Adrenal gland (tissue), 9 donors: ENCODE measurements at regions not wholly inside any gene's neighbourhood (a gene's known extent, or its start where the extent isn't known, plus 50 kb on each side); places are given as distances from the start of the nearest gene placed in this dataset.

Experiments
- DNase-seq, 7 donors: peaks; one replicate each; pipeline ENCODE4 v3.0.0-alpha.2; 2019 to 2020
- H3K27ac ChIP-seq, 5 donors: fragments of 200-600 bp; sonication (generic) in 4 of 5; 1 replicate in 3 of 5; 2 replicates in 2 of 5; pipeline versions ENCODE4 v1.5.1 to v1.8.0; 2016 to 2020; ENCODE audit warnings: mild to moderate bottlenecking in 1 of 5
- H3K27me3 ChIP-seq: fragments of 200-600 bp; 2 replicates; pipeline ENCODE4 v1.8.0; 2021
- H3K36me3 ChIP-seq, 2 donors: fragments of 200-600 bp; replicated peaks in 1 of 2; 1 replicate in 1 of 2; 2 replicates in 1 of 2; pipeline versions ENCODE4 v1.5.1 to v1.8.0; 2018 to 2022
- H3K4me1 ChIP-seq, 2 donors: fragments of 200-600 bp; replicated peaks in 1 of 2; 1 replicate in 1 of 2; 2 replicates in 1 of 2; pipeline versions ENCODE4 v1.5.1 to v1.8.0; 2018 to 2021
- H3K4me3 ChIP-seq, 4 donors: fragments of 200-600 bp; sonication (generic) in 3 of 4; one replicate each; pipeline ENCODE4 v1.5.1; 2016 to 2018
- H3K9me3 ChIP-seq, 3 donors: fragments of 200-600 bp; sonication (generic) in 1 of 3; replicated peaks in 1 of 3; 1 replicate in 2 of 3; 2 replicates in 1 of 3; pipeline versions ENCODE4 v1.5.1 to v1.8.0; 2016 to 2021
- CTCF ChIP-seq, 6 experiments: fragments of 450-650 bp in 4 of 6; fragments of 200-600 bp in 2 of 6; sonication (generic) in 1 of 6; IDR thresholded peaks; 1 replicate in 5 of 6; 2 replicates in 1 of 6; pipeline versions ENCODE4 v1.5.1 to v1.8.0; 2016 to 2021; ENCODE audit warnings: antibody characterized with exemption in 6 of 6, mild to moderate bottlenecking in 2 of 6, moderate library complexity in 1 of 6
- POLR2A ChIP-seq, 2 donors: fragments of 450-650 bp; IDR thresholded peaks; one replicate each; pipeline ENCODE4 v1.6.1; 2017; ENCODE audit warnings: antibody characterized with exemption in 2 of 2, mild to moderate bottlenecking in 2 of 2, moderate library complexity in 1 of 2
- WGBS, 4 donors: extraction: QIAGEN DNeasy Blood & Tissue Kit in 2 of 4; methylation state at CpG; one replicate each; pipeline versions ENCODE4 v1.1.5 to v1.1.7; 2013 to 2017; 5-methylcytosine and 5-hydroxymethylcytosine counted together
- intact Hi-C, 2 donors: fragments of 100-400 bp; cut with DNase I; formaldehyde crosslinking; loops; one replicate each; pipeline versions ENCODE4 v1.14.1 to v1.15.0; 2022 to 2023
- donor health status: healthy with polysubstance abuse.
- donor health status: Bipolar disorder and iron deficiency.
- donor health status: DM: yes; HTN: yes; CAD: no.
- donor health status: DM: no; HTN: no; CAD: no.
- donor health status: DM: no; HTN: no; CAD: no.

DNA sequence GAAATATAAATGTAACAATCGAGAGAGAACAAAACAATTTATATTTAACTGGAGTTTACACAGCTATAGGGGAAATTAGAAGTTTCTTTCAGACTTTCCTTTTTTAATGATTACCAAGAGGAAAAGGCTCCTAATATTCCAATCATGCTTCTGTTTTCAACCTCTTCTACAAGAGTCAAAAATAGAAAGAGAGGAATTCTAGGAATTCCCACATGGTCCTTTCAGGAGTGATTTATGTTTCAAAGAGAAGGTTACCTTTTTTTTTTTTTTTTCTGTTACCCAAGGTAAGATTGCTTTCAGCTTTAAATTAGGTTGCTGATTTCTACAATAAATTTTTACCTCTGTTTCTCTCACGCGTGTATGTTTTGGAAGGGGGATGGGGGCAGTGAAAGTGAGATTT lies 355.3 kb upstream of the DCBLD2 start:
- intact Hi-C loops = no loop called here
- Histone ChIP-seq H3K27ac (no peak overlapping the region), H3K4me1 (no peaks in the 10 kb centered on the region), H3K36me3 (no peaks in the 10 kb centered on the region), H3K27me3 (no peaks in the 10 kb centered on the region), H3K4me3 (no peak overlapping the region), H3K9me3 (no peaks in the 10 kb centered on the region)
- 68 to 84% (median 77%) methylated on average over 3 of the region's 3 CpGs for WGBS, 4 donors
- no peak for TF ChIP-seq POLR2A (IDR thresholded peaks at IDR 0.05)
- no peak for TF ChIP-seq CTCF (IDR thresholded peaks at IDR 0.05)
- no peak for DNase-seq

- H3K27me3 ChIP-seq = no peaks in the 10 kb centered on the region
- intact Hi-C loops = no loop called here
- H3K9me3 ChIP-seq = no peaks in the 10 kb centered on the region
- no peak for DNase-seq
- no peak overlapping the region for H3K4me3 ChIP-seq
- H3K36me3 ChIP-seq = no peaks in the 10 kb centered on the region
- H3K27ac ChIP-seq = no peak overlapping the region
- H3K4me1 ChIP-seq = no peaks in the 10 kb centered on the region
- TF ChIP-seq CTCF (IDR thresholded peaks at IDR 0.05) (no peak), POLR2A (IDR thresholded peaks at IDR 0.05) (no peak)
- 42 to 58% (median 48%) methylated on average over 2 of the region's 2 CpGs for WGBS, 4 donors
Observed at GRCh38 chr3:99253963-99254355, 352.5 kb upstream of the DCBLD2 start.

DNA sequence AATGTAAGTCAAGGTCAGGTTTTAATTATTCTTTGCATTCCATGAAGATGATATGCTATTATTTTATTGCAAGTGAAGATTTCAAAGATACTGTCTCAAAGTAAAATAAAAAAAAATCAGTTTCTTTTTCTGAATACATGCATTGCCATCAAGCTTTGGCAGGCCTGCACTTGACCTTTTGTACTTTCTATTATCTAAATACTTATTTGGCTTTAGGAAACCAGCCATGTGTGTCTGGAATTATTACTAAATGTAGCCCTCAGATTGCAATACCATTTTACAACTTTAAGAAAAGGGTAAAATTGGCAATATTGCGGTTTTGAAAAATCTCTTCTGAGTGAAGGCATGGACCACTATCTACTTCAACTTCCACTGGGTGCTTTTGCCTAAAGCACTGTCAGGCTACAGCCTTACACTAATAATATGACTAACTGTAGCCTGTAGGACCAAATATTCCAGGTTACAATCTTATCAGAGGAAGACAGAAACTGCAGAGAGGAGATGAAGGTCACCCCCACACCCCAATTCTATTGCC lies 349.4 kb upstream of the DCBLD2 start:
- no peak overlapping the region for H3K27ac ChIP-seq
- WGBS, 4 donors = 52 to 71% (median 60%) methylated on average over 1 of the region's 1 CpG
- H3K4me3 ChIP-seq = no peak overlapping the region
- intact Hi-C loops = no loop called here
- TF ChIP-seq POLR2A (IDR thresholded peaks at IDR 0.05) = no peak
- no peak for TF ChIP-seq CTCF (IDR thresholded peaks at IDR 0.05)
- H3K27me3 ChIP-seq = no peaks in the 10 kb centered on the region
- peak in 2 of 7 donors; percentile 5 to 13 for DNase-seq
- no peaks in the 10 kb centered on the region for H3K4me1 ChIP-seq
- no peaks in the 10 kb centered on the region for H3K9me3 ChIP-seq
- H3K36me3 ChIP-seq = no peaks in the 10 kb centered on the region

DNA sequence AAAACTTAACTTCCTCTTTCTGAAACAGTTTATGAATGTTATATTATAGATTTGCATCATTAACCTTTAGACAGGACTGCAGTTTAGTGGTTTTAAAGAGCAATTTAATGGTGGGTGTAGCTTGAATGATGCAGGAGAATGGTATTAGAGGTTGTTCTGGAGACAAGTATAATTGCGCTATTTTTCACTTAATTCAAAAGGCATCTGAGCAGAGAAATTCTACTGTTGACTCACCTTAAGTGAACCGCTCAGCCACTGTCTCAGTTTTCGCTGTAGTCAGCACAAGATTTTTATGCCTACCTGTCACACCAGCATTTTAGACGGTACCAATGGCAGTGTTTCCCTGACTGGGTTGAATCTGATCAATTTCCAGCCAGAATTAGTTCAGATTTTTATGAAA lies 348.8 kb upstream of the DCBLD2 start:
- no peaks in the 10 kb centered on the region for H3K9me3 ChIP-seq
- no peak for DNase-seq
- 63 to 82% (median 79%) methylated on average over 4 of the region's 4 CpGs for WGBS, 4 donors
- TF ChIP-seq POLR2A (IDR thresholded peaks at IDR 0.05) = no peak
- no peak for TF ChIP-seq CTCF (IDR thresholded peaks at IDR 0.05)
- no peaks in the 10 kb centered on the region for H3K27me3 ChIP-seq
- intact Hi-C loops = no loop called here
- H3K36me3 ChIP-seq = no peaks in the 10 kb centered on the region
- H3K27ac ChIP-seq = no peak overlapping the region
- H3K4me1 ChIP-seq = no peaks in the 10 kb centered on the region
- H3K4me3 ChIP-seq = no peak overlapping the region
